ENCODE measurements at regions not wholly inside any gene's neighbourhood (a gene's known extent, or its start where the extent isn't known, plus 50 kb on each side); places are given as distances from the start of the nearest gene placed in this dataset.

GRCh38 chr12:24560831-24561271 lies 388.1 kb downstream of the BCAT1 start:
- H3K4me2 ChIP-seq = peak overlapping the region; percentile 94
- H3K9me3 ChIP-seq (ENCODE audit: low read depth) = no peaks in the 10 kb centered on the region
- no peak for DNase-seq (ENCODE audit: low spot score)
- H3K27ac ChIP-seq = peak overlapping the region; percentile 88
- TF ChIP-seq EZH2phosphoT487 (IDR thresholded peaks at IDR 0.05; ENCODE audit: low read depth, severe bottlenecking, unreplicated experiment) (no peak), CTCF (IDR thresholded peaks at IDR 0.05; ENCODE audit: poor library complexity) (no peak), EZH2 (IDR thresholded peaks at IDR 0.05; ENCODE audit: borderline replicate concordance) (no peak)
- H3K9me2 ChIP-seq (replicated peaks; ENCODE audit: insufficient read depth) = no peaks in the 10 kb centered on the region
- no peak overlapping the region for H2AFZ ChIP-seq
- H3K4me3 ChIP-seq = peak overlapping the region; percentile 66
- no peaks in the 10 kb centered on the region for H3K36me3 ChIP-seq (replicated peaks; ENCODE audit: insufficient read depth, low read depth)
- H3K4me1 ChIP-seq (ENCODE audit: insufficient read depth) = peaks cover 4% of the 10 kb centered on the region
- peaks cover 29% of the 10 kb centered on the region for H3K79me2 ChIP-seq
- H4K20me1 ChIP-seq (ENCODE audit: insufficient read depth, poor library complexity, severe bottlenecking) = no peaks in the 10 kb centered on the region
- peaks cover 11% of the 10 kb centered on the region for H3K27me3 ChIP-seq
- WGBS (ENCODE audit: low lambda C conversion rate, missing lambda C conversion rate) = 27% methylated on average over 2 of the region's 2 CpGs

- Histone ChIP-seq H4K20me1 (ENCODE audit: insufficient read depth, poor library complexity, severe bottlenecking) (no peaks in the 10 kb centered on the region), H3K4me3 (no peak overlapping the region), H3K9me3 (ENCODE audit: low read depth) (no peaks in the 10 kb centered on the region), H3K9me2 (replicated peaks; ENCODE audit: insufficient read depth) (no peaks in the 10 kb centered on the region), H3K36me3 (replicated peaks; ENCODE audit: insufficient read depth, low read depth) (no peaks in the 10 kb centered on the region), H3K27me3 (peaks cover 11% of the 10 kb centered on the region), H3K4me1 (ENCODE audit: insufficient read depth) (peaks cover 4% of the 10 kb centered on the region), H3K79me2 (peaks cover 34% of the 10 kb centered on the region), H2AFZ (no peak overlapping the region), H3K4me2 (peak overlapping the region; percentile 94), H3K27ac (peak overlapping the region; percentile 88)
- no peak for TF ChIP-seq CTCF (IDR thresholded peaks at IDR 0.05; ENCODE audit: poor library complexity)
- TF ChIP-seq EZH2 (IDR thresholded peaks at IDR 0.05; ENCODE audit: borderline replicate concordance) = no peak
- TF ChIP-seq EZH2phosphoT487 (IDR thresholded peaks at IDR 0.05; ENCODE audit: low read depth, severe bottlenecking, unreplicated experiment) = no peak
- DNase-seq (ENCODE audit: low spot score) = no peak
- WGBS (ENCODE audit: low lambda C conversion rate, missing lambda C conversion rate) = 38% methylated on average over 2 of the region's 2 CpGs
These were observed 388.6 kb downstream of the BCAT1 start for GRCh38 chr12:24560192-24560775.

- peaks cover 4% of the 10 kb centered on the region for H3K4me1 ChIP-seq (ENCODE audit: insufficient read depth)
- no peaks in the 10 kb centered on the region for H4K20me1 ChIP-seq (ENCODE audit: insufficient read depth, poor library complexity, severe bottlenecking)
- peaks cover 51% of the 10 kb centered on the region for H3K79me2 ChIP-seq
- no peaks in the 10 kb centered on the region for H3K9me3 ChIP-seq (ENCODE audit: low read depth)
- no peak for TF ChIP-seq CTCF (IDR thresholded peaks at IDR 0.05; ENCODE audit: poor library complexity)
- TF ChIP-seq EZH2phosphoT487 (IDR thresholded peaks at IDR 0.05; ENCODE audit: low read depth, severe bottlenecking, unreplicated experiment) = no peak
- TF ChIP-seq EZH2 (IDR thresholded peaks at IDR 0.05; ENCODE audit: borderline replicate concordance) = no peak
- no peak for DNase-seq (ENCODE audit: low spot score)
- no peaks in the 10 kb centered on the region for H3K9me2 ChIP-seq (replicated peaks; ENCODE audit: insufficient read depth)
- 89% methylated on average over 1 of the region's 1 CpG for WGBS (ENCODE audit: low lambda C conversion rate, missing lambda C conversion rate)
- no peak overlapping the region for H2AFZ ChIP-seq
- no peak overlapping the region for H3K4me3 ChIP-seq
- no peaks in the 10 kb centered on the region for H3K36me3 ChIP-seq (replicated peaks; ENCODE audit: insufficient read depth, low read depth)
- no peak overlapping the region for H3K27ac ChIP-seq
- no peak overlapping the region for H3K4me2 ChIP-seq
- peaks cover 5% of the 10 kb centered on the region for H3K27me3 ChIP-seq
These were observed 391.2 kb downstream of the BCAT1 start for GRCh38 chr12:24557738-24558137.
